ENCODE measurements at regions not wholly inside any gene's neighbourhood (a gene's known extent, or its start where the extent isn't known, plus 50 kb on each side); places are given as distances from the start of the nearest gene placed in this dataset.

GRCh38 chr10:31689233-31689632 lies 239.4 kb downstream of the ARHGAP12 start:
- intact Hi-C loops (cut with DNase I) = no loop called here
- peaks cover 0 to 3% of the 10 kb centered on the region in 2 donors for H3K4me1 ChIP-seq
- no peak overlapping the region for H3K4me3 ChIP-seq
- ATAC-seq (no peak), DNase-seq (no peak)
- H3K36me3 ChIP-seq = no peaks in the 10 kb centered on the region
- peaks cover 0 to 38% of the 10 kb centered on the region in 2 donors for H3K9me3 ChIP-seq
- H3K27me3 ChIP-seq = no peaks in the 10 kb centered on the region
- no peak overlapping the region for H3K27ac ChIP-seq
- no peak for TF ChIP-seq CTCF (IDR thresholded peaks at IDR 0.05)

- TF ChIP-seq CTCF (IDR thresholded peaks at IDR 0.05) = no peak
- H3K4me1 ChIP-seq = no peaks in the 10 kb centered on the region
- ATAC-seq (no peak), DNase-seq (no peak)
- no peak overlapping the region for H3K27ac ChIP-seq
- H3K36me3 ChIP-seq = no peaks in the 10 kb centered on the region
- no peaks in the 10 kb centered on the region for H3K27me3 ChIP-seq
- H3K4me3 ChIP-seq = no peak overlapping the region
- intact Hi-C loops (cut with DNase I) = no loop called here
- peaks cover 0 to 52% of the 10 kb centered on the region in 2 donors for H3K9me3 ChIP-seq
These were observed 240.8 kb downstream of the ARHGAP12 start for GRCh38 chr10:31687663-31688482.

- intact Hi-C loops (cut with DNase I) = no loop called here
- ATAC-seq = no peak
- peaks cover 0 to 62% of the 10 kb centered on the region in 2 donors for H3K9me3 ChIP-seq
- no peak overlapping the region for H3K27ac ChIP-seq
- no peaks in the 10 kb centered on the region for H3K4me1 ChIP-seq
- no peaks in the 10 kb centered on the region for H3K36me3 ChIP-seq
- TF ChIP-seq CTCF (IDR thresholded peaks at IDR 0.05) = no peak
- H3K4me3 ChIP-seq = no peak overlapping the region
- no peaks in the 10 kb centered on the region for H3K27me3 ChIP-seq
- no peak for DNase-seq
These were observed 242.0 kb downstream of the ARHGAP12 start for GRCh38 chr10:31686599-31686998.

GRCh38 chr10:31683682-31684081 lies 244.9 kb downstream of the ARHGAP12 start:
- H3K4me3 ChIP-seq = no peak overlapping the region
- peaks cover 0 to 44% of the 10 kb centered on the region in 2 donors for H3K9me3 ChIP-seq
- H3K27me3 ChIP-seq = no peaks in the 10 kb centered on the region
- H3K27ac ChIP-seq = no peak overlapping the region
- intact Hi-C loops (cut with DNase I) = no loop called here
- ATAC-seq (no peak), DNase-seq (no peak)
- peaks cover 0 to 2% of the 10 kb centered on the region in 2 donors for H3K4me1 ChIP-seq
- no peaks in the 10 kb centered on the region for H3K36me3 ChIP-seq
- TF ChIP-seq CTCF (IDR thresholded peaks at IDR 0.05) = no peak

GRCh38 chr10:31679936-31680335 lies 248.7 kb downstream of the ARHGAP12 start:
- no peak for TF ChIP-seq CTCF (IDR thresholded peaks at IDR 0.05)
- Histone ChIP-seq H3K4me3 (no peak overlapping the region), H3K27me3 (no peaks in the 10 kb centered on the region), H3K9me3 (peaks cover 0 to 46% of the 10 kb centered on the region in 2 donors), H3K36me3 (no peaks in the 10 kb centered on the region), H3K4me1 (peaks cover 0 to 3% of the 10 kb centered on the region in 2 donors), H3K27ac (no peak overlapping the region)
- DNase-seq = no peak
- no peak for ATAC-seq
- intact Hi-C loops (cut with DNase I) = no loop called here
